Transverse colon (tissue), 4 donors: ENCODE measurements at regions not wholly inside any gene's neighbourhood (a gene's known extent, or its start where the extent isn't known, plus 50 kb on each side); places are given as distances from the start of the nearest gene placed in this dataset.

Experiments
- DNase-seq: peaks from one replicate; pipeline ENCODE4 v3.0.0-alpha.2; 2019
- H3K27ac ChIP-seq, 4 donors: fragments of 200-600 bp; sonication (generic); 2 replicates each; pipeline ENCODE4 v1.5.1; 2016 to 2018; ENCODE audit warnings: inconsistent platforms in 4 of 4
- H3K27me3 ChIP-seq: fragments of 200-600 bp; sonication (generic); 2 replicates; pipeline ENCODE4 v1.5.1; 2017; ENCODE audit warnings: inconsistent platforms
- H3K36me3 ChIP-seq, 4 donors: fragments of 200-600 bp; sonication (generic); 2 replicates each; pipeline ENCODE4 v1.5.1; 2017 to 2019; ENCODE audit warnings: inconsistent platforms in 4 of 4
- H3K4me1 ChIP-seq, 4 donors: fragments of 200-600 bp; sonication (generic); 2 replicates each; pipeline ENCODE4 v1.5.1; 2017 to 2020; ENCODE audit warnings: inconsistent platforms in 4 of 4
- H3K4me3 ChIP-seq, 4 donors: fragments of 200-600 bp; sonication (generic); 1 replicate in 1 of 4; 2 replicates in 3 of 4; pipeline versions ENCODE4 v1.5.1 to v1.6.1; 2017 to 2019; ENCODE audit warnings: inconsistent platforms in 4 of 4
- H3K9me3 ChIP-seq, 2 donors: fragments of 200-600 bp; sonication (generic); 2 replicates each; pipeline ENCODE4 v1.5.1; 2017 to 2019; ENCODE audit warnings: inconsistent platforms in 2 of 2
- EP300 ChIP-seq: sonication (generic); formaldehyde crosslinking; IDR thresholded peaks from one replicate; pipeline ENCODE4 v1.6.1; 2017; ENCODE audit warnings: antibody characterized with exemption, low read depth
- POLR2A ChIP-seq: fragments of 450-650 bp; IDR thresholded peaks from one replicate; pipeline ENCODE4 v1.6.1; 2016; ENCODE audit warnings: antibody characterized with exemption, mild to moderate bottlenecking, moderate library complexity
- POLR2AphosphoS5 ChIP-seq, 3 donors: sonication (generic); formaldehyde crosslinking; IDR thresholded peaks; one replicate each; pipeline ENCODE4 v1.6.1; 2016; ENCODE audit warnings: antibody characterized with exemption in 3 of 3
- WGBS, 2 donors: methylation state at CpG; one replicate each; pipeline ENCODE4 v1.1.5; 2018; ENCODE audit warnings: low coverage in 1 of 2; 5-methylcytosine and 5-hydroxymethylcytosine counted together
- in situ Hi-C, 4 donors: fragments of 200-750 bp; cut with MboI; loops; one replicate each; pipeline versions ENCODE4 v1.15.0 to v1.15.1; 2017; ENCODE audit warnings: low sequenced_read_pairs in 3 of 4, low pct_ligation_motif_present in 1 of 4, low pct_unique_long_range_greater_than_20kb in 1 of 4
- intact Hi-C: fragments of 100-400 bp; cut with DNase I; formaldehyde crosslinking; loops from one replicate; pipeline ENCODE4 v1.15.1; 2023; ENCODE audit warnings: low total_unique reads
- TF ChIP-seq, protein P1 (sequence below), 5 experiments: fragments of 200-600 bp in 3 of 5; fragments of 450-650 bp in 2 of 5; sonication (generic) in 3 of 5; IDR thresholded peaks; 1 replicate in 2 of 5; 2 replicates in 3 of 5; pipeline ENCODE4 v1.5.1; 2016 to 2017; ENCODE audit warnings: antibody characterized with exemption in 5 of 5, inconsistent platforms in 3 of 5, mild to moderate bottlenecking in 2 of 5, moderate library complexity in 1 of 5

DNA sequence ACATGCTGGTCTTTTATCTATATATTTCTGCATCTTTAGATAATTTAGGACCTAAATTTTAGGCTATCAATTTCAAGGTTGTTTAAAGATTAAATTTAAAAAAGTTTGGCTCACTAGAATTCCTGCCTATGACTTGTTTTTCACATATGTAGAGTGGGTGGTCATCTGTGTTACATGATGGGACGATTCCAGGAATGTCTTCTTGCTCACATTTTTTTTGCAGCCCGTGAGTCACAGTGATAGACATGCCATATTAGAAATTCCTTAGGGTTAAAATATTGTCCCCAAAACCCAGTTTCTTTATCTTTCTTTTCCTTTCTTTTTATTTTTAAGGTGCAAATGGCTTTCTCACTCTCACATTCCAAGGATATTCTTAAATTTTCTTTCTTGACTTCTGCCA lies 652.0 kb downstream of the PLCL1 start:
- intact Hi-C loops (no loop called here), in situ Hi-C loops (no loop called here)
- H3K9me3 ChIP-seq = no peaks in the 10 kb centered on the region
- peaks cover 0 to 6% (median 0%) of the 10 kb centered on the region in 4 donors for H3K4me1 ChIP-seq
- H3K4me3 ChIP-seq = no peak overlapping the region
- no peak for DNase-seq
- no peak overlapping the region for H3K27ac ChIP-seq
- TF ChIP-seq, protein P1, sequence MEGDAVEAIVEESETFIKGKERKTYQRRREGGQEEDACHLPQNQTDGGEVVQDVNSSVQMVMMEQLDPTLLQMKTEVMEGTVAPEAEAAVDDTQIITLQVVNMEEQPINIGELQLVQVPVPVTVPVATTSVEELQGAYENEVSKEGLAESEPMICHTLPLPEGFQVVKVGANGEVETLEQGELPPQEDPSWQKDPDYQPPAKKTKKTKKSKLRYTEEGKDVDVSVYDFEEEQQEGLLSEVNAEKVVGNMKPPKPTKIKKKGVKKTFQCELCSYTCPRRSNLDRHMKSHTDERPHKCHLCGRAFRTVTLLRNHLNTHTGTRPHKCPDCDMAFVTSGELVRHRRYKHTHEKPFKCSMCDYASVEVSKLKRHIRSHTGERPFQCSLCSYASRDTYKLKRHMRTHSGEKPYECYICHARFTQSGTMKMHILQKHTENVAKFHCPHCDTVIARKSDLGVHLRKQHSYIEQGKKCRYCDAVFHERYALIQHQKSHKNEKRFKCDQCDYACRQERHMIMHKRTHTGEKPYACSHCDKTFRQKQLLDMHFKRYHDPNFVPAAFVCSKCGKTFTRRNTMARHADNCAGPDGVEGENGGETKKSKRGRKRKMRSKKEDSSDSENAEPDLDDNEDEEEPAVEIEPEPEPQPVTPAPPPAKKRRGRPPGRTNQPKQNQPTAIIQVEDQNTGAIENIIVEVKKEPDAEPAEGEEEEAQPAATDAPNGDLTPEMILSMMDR (IDR thresholded peaks at IDR 0.05) = no peak
- TF ChIP-seq POLR2AphosphoS5 (IDR thresholded peaks at IDR 0.05) (no peak), POLR2A (no peak), EP300 (no peak)
- H3K36me3 ChIP-seq = no peaks in the 10 kb centered on the region
- WGBS, 2 donors = 80 to 81% methylated on average over 2 of the region's 2 CpGs
- no peaks in the 10 kb centered on the region for H3K27me3 ChIP-seq

DNA sequence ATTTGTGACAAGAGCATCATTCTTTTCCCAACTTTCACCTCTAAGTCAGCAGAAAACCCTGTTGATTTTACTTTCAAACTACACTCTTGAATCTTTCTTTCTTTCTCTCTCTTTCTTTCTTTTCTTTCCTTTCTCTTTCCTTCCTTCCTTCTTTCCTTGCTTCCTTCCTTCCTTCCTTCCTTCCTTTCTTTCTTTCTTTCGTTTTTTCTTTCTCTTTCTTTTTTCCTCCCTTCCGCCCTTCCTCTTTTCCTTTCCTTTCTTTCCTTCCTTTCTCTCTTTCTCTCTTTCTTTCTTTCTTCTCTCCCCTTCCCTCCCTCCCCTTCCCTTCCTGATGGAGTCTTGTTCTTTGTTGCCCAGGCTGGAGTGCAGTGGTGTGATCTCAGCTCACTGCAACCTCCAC lies 649.5 kb downstream of the PLCL1 start:
- no peak overlapping the region for H3K27ac ChIP-seq
- intact Hi-C loops (no loop called here), in situ Hi-C loops (no loop called here)
- H3K36me3 ChIP-seq = no peaks in the 10 kb centered on the region
- TF ChIP-seq POLR2AphosphoS5 (IDR thresholded peaks at IDR 0.05) (no peak), EP300 (no peak)
- TF ChIP-seq, protein P1 (IDR thresholded peaks at IDR 0.05) = no peak
- 80 to 83% methylated on average over 1 to 2 of the region's 2 CpGs for WGBS, 2 donors
- no peaks in the 10 kb centered on the region for H3K27me3 ChIP-seq
- no peak for DNase-seq
- H3K4me3 ChIP-seq = no peak overlapping the region
- H3K9me3 ChIP-seq = no peaks in the 10 kb centered on the region
- peaks cover 0 to 6% (median 0%) of the 10 kb centered on the region in 4 donors for H3K4me1 ChIP-seq

DNA sequence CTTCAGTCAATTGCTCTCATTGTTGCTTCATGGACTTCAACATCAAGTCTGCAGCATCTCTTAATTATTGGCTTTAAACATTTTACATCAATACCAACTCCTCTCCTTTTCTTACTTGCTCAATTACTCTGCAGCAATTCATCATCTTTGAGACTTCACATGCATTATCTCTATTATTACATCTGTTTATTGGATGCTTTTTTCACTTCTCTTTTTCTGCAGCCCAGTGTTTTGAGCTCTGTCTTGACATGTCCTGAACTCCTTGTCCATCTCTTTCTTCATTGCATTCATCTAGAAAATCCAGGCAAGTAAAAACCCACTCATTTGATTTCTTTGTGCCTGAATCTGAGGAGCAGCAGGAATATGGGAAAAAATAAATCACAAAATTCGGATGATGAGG lies 647.9 kb downstream of the PLCL1 start:
- 71 to 74% methylated on average over 1 of the region's 1 CpG for WGBS, 2 donors
- peaks cover 0 to 6% (median 0%) of the 10 kb centered on the region in 4 donors for H3K4me1 ChIP-seq
- H3K9me3 ChIP-seq = no peaks in the 10 kb centered on the region
- TF ChIP-seq EP300 = no peak
- TF ChIP-seq, protein P1 (IDR thresholded peaks at IDR 0.05) = no peak
- no peak for TF ChIP-seq POLR2AphosphoS5 (IDR thresholded peaks at IDR 0.05)
- no peak for TF ChIP-seq POLR2A
- no peaks in the 10 kb centered on the region for H3K27me3 ChIP-seq
- in situ Hi-C loops = no loop called here
- H3K4me3 ChIP-seq = no peak overlapping the region
- intact Hi-C loops = no loop called here
- no peaks in the 10 kb centered on the region for H3K36me3 ChIP-seq
- DNase-seq = no peak
- H3K27ac ChIP-seq = no peak overlapping the region

DNA sequence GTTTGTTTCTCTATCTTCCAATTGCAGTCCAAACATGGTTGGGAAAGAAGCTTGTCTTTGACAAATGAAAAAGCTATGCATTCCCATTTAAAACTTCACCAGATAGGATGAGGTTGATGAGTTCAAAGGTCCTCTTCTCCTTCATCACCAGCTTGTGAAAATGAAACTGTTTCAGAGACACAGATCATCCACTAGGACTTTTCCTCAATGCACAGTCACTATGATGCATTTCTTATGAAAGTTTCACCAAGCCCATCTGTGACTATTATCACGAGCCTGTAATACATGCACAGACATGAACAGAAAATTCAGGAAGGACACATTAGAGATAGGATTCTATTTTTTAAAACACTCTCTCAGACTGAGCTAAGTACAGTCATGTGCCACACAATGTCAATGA lies 644.4 kb downstream of the PLCL1 start:
- WGBS, 2 donors = 60% methylated on average over 1 of the region's 1 CpG; no CpG with 5 or more reads in 1 of the 2 donors
- no peak for DNase-seq
- Histone ChIP-seq H3K4me1 (no peaks in the 10 kb centered on the region), H3K36me3 (no peaks in the 10 kb centered on the region), H3K27me3 (no peaks in the 10 kb centered on the region), H3K27ac (no peak overlapping the region), H3K9me3 (no peaks in the 10 kb centered on the region), H3K4me3 (no peak overlapping the region)
- intact Hi-C loops = no loop called here
- in situ Hi-C loops = no loop called here
- TF ChIP-seq, protein P1 (IDR thresholded peaks at IDR 0.05) = no peak
- TF ChIP-seq EP300 (no peak), POLR2AphosphoS5 (IDR thresholded peaks at IDR 0.05) (no peak), POLR2A (no peak)
